ENCODE measurements at regions not wholly inside any gene's neighbourhood (a gene's known extent, or its start where the extent isn't known, plus 50 kb on each side); places are given as distances from the start of the nearest gene placed in this dataset.
A peak's percentile ranks its signal among the peaks of the same experiment; 100 is the strongest.
"Not testable (repeated sequence)": the region's sequence is repeated elsewhere in the genome, so short reads cannot be mapped to it uniquely, and the experiment has no call there.

DNA sequence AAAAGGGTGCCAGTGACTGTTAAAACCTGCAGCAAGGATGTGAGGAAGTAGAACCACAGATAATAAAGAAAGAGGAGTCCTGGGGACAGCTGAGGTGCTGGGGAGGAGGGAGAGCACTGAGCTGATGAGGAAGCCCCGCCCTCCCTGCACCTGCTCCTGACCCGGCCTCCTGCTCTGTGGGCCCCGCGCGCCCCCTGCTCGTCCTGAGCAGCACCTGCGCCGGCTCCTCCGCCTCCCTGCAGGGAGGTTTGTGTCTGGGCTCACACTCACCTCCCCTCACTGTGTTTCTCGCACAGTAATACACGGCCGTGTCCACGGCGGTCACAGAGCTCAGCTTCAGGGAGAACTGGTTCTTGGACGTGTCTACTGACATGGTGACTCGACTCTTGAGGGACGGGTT is 797.6 kb downstream of the TMEM121 start:
- peak in 1 of 2 experiments; percentile 27 for DNase-seq (ENCODE audit: low read depth in 2 of 2)

GRCh38 chr14:106327234-106327633 is 800.9 kb downstream of the TMEM121 start:
- DNase-seq (ENCODE audit: low read depth in 2 of 2) = no peak

- not testable (repeated sequence) for DNase-seq (ENCODE audit: low read depth in 2 of 2)
Measured at GRCh38 chr14:106327702-106328353, 801.4 kb downstream of the TMEM121 start.

DNA sequence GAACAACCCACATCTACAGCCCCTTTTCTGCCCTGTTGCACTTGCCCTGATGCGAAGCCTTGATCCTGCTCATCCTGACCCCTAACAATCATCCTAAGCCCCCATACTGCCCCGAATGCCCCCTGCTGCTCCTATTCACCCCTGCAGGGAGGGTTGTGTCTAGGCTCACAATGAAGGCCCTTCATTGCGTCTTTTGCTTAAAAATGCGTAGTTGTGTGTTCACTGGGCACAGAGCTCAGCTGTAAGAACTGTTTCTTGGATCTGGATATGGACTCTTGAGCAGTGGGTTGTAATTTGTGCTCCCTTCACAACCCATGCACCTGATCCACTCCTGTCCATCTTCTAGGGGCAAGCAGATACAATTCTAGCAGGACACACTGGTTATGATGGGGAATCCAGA is 802.9 kb downstream of the TMEM121 start:
- not testable (repeated sequence) for DNase-seq (ENCODE audit: low read depth in 2 of 2)

- DNase-seq (ENCODE audit: low read depth in 2 of 2) = not testable (repeated sequence)
Measured at GRCh38 chr14:106329987-106330774, 803.8 kb downstream of the TMEM121 start.

- DNase-seq (ENCODE audit: low read depth in 2 of 2) = peak; percentile 70 to 97
Measured at GRCh38 chr14:106334428-106335109, 808.2 kb downstream of the TMEM121 start.

DNA sequence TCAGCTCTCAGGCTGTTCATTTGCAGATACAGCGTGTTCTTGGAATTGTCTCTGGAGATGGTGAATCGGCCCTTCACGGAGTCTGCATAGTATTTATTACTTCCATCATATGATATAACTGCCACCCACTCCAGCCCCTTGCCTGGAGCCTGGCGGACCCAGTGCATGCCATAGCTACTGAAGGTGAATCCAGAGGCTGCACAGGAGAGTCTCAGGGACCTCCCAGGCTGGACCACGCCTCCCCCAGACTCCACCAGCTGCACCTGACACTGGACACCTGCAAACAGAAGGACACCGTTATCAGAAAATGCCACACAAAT is 808.7 kb downstream of the TMEM121 start:
- DNase-seq (ENCODE audit: low read depth in 2 of 2) = not testable (repeated sequence)

GRCh38 chr14:106338775-106339174 is 812.4 kb downstream of the TMEM121 start:
- DNase-seq (ENCODE audit: low read depth in 2 of 2) = not testable (repeated sequence)

GRCh38 chr14:106340658-106341057 is 814.3 kb downstream of the TMEM121 start:
- not testable (repeated sequence) for DNase-seq (ENCODE audit: low read depth in 2 of 2)

DNA sequence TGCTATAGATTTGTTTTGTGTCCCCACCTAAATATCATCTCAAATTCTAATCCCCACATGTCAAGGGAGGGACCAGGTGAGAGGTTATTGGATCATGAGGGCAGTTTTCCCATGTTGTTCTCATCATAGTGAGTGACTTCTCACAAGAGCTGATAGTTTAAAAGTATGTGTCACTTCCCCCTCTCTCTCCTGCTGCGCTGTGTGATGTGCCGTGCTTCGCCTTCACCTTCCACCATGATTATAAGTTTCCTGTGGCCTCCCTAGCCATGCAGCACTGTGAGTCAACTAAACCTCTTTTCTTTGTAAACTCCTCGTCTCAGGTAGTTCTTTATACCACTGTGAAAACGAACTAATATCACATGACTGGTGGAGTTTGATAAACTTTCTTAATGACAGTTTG is 814.8 kb downstream of the TMEM121 start:
- not testable (repeated sequence) for DNase-seq (ENCODE audit: low read depth in 2 of 2)

GRCh38 chr14:106343626-106344025 is 817.2 kb downstream of the TMEM121 start:
- no peak for DNase-seq (ENCODE audit: low read depth in 2 of 2)

DNA sequence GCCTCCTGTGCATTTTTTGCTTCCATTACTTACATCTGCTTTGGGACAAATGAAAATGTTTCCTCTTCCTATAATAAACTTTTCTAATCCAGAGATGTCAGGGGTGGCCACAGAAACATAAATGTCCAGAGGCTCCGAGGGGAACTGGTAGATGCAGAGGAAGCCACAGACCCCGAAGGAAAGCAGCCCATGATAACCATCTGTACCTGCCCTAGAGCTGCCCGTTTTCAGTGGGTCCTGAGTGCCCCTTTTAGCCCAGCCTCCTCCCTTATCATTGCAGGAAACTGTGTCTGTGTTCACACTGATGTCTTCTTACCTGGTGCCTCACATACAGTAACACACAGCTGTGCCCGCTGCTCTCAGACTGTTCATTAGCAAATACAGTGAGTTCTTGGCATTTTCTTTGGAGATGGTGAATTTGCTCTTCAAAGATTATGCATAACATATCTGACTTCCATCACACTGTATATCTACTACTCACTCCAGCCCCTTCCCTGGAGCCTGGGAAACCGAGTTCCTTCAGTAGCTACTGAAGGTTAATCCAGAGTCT is 817.8 kb downstream of the TMEM121 start:
- DNase-seq (ENCODE audit: low read depth in 2 of 2) = not testable (repeated sequence)

- DNase-seq (ENCODE audit: low read depth in 2 of 2) = not testable (repeated sequence)
Measured at GRCh38 chr14:106344791-106345479, 818.6 kb downstream of the TMEM121 start.

GRCh38 chr14:106346084-106346483 is 819.7 kb downstream of the TMEM121 start:
- DNase-seq (ENCODE audit: low read depth in 2 of 2) = no peak

GRCh38 chr14:106346534-106347290 is 820.3 kb downstream of the TMEM121 start:
- no peak for DNase-seq (ENCODE audit: low read depth in 2 of 2)

- DNase-seq (ENCODE audit: low read depth in 2 of 2) = no peak
Measured at GRCh38 chr14:106347291-106347778, 821.0 kb downstream of the TMEM121 start.

DNA sequence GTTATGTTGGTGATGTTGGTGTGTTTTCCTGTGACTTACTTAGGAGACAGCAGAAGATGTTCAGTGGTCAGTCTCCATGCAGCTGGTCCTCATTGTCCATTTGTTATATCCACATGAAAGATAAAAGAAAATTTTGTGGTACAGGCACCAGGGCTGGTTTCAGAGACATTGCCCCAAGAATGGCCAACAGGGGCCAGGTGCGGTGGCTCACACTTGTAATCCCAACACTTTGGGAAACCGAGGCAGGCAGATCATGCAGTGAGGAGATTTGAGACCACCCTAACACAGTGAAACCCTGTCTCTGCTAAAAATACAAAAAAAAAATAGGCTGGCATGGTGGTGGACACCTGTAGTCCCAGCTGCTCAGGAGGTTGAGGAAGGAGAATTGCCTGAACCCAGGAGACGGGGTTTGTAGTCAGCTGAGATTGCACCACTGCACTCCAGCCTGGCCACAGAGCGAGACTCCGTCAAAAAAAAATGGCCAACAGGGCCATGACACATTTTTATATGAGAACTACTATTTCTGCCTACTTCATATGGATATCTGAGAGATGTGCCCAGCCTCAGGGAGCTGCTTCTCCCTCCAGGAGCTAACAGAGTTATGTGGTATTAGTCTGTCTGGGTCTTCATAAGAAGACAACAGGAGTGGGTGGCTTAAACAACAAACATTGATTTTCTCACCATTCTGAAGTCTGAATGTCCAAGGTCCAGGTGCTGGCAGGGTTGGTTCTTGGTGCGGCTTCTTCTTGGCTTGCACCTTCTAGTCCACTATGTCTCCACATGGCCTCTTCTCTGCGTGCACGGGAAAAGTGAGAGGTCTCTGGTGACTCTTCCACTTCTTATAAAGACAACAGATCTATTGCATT is 821.7 kb downstream of the TMEM121 start:
- DNase-seq (ENCODE audit: low read depth in 2 of 2) = no peak

GRCh38 chr14:106348873-106349540 is 822.6 kb downstream of the TMEM121 start:
- peak; percentile 41 to 59 for DNase-seq (ENCODE audit: low read depth in 2 of 2)

All from stimulated activated CD4-positive, alpha-beta T cell treated with anti-CD3 and anti-CD28 coated beads, Interleukin-12 subunit alpha, Interleukin-12 subunit beta, amount 100 ng/mL, for 24 hours (primary cell).